ENCODE measurements at regions not wholly inside any gene's neighbourhood (a gene's known extent, or its start where the extent isn't known, plus 50 kb on each side); places are given as distances from the start of the nearest gene placed in this dataset.
"Not testable (repeated sequence)": the region's sequence is repeated elsewhere in the genome, so short reads cannot be mapped to it uniquely, and the experiment has no call there.

DNA sequence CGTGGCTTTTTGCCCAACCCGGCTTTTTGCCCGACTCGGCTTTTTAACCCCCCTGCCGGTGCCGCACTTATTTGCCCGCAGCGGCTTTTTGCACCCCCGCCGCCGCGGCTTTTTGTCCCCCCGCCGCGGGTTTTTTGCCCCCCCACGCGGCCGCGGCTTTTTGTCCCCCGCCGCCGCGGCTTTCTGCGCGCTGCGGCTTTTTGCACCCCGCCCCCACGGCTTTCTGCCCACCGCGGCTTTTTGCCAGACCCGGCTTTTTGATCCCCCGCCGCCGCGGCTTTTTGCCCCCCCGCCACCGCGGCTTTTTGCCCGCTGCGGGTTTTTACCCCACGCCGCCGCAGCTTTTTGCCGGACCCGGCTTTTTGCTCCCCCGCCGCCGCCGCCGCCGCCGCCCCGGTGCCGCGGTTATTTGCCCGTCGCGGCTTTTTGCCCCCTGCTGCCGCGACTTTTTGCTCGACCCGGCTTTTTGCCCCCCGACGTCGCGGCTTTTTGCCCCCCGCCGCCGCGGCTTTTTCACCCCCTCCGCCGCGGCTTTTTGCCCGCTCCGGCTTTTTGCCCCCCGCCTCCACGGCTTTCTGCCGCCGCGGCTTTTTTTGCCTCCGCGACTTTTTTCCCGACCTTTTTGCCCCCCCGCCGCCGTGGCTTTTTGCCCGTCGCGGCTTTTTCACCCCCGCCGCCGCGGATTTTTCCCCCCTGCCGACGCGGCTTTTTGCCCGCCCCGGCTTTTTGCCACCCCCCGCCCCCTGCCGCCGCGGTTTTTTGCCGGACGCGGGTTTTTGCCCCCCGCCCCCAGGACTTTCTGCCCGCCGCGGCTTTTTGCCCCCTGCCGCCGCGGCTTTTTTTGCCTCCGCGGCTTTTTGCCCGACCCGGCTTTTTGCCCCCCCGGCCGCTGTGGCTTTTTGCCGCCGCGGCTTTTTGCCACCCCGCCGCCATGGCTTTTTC lies 2786.5 kb downstream of the RPIA start:
- in situ Hi-C loops (cut with MboI; ENCODE audit: low pct_unique_long_range_greater_than_20kb, low sequenced_read_pairs, unreplicated experiment), result no loop called here
- TF ChIP-seq, protein P1, sequence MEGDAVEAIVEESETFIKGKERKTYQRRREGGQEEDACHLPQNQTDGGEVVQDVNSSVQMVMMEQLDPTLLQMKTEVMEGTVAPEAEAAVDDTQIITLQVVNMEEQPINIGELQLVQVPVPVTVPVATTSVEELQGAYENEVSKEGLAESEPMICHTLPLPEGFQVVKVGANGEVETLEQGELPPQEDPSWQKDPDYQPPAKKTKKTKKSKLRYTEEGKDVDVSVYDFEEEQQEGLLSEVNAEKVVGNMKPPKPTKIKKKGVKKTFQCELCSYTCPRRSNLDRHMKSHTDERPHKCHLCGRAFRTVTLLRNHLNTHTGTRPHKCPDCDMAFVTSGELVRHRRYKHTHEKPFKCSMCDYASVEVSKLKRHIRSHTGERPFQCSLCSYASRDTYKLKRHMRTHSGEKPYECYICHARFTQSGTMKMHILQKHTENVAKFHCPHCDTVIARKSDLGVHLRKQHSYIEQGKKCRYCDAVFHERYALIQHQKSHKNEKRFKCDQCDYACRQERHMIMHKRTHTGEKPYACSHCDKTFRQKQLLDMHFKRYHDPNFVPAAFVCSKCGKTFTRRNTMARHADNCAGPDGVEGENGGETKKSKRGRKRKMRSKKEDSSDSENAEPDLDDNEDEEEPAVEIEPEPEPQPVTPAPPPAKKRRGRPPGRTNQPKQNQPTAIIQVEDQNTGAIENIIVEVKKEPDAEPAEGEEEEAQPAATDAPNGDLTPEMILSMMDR (IDR thresholded peaks at IDR 0.05; ENCODE audit: extremely low read depth, insufficient read depth, missing control alignments), result no peak
- DNase-seq (ENCODE audit: low spot score), result no peak

DNA sequence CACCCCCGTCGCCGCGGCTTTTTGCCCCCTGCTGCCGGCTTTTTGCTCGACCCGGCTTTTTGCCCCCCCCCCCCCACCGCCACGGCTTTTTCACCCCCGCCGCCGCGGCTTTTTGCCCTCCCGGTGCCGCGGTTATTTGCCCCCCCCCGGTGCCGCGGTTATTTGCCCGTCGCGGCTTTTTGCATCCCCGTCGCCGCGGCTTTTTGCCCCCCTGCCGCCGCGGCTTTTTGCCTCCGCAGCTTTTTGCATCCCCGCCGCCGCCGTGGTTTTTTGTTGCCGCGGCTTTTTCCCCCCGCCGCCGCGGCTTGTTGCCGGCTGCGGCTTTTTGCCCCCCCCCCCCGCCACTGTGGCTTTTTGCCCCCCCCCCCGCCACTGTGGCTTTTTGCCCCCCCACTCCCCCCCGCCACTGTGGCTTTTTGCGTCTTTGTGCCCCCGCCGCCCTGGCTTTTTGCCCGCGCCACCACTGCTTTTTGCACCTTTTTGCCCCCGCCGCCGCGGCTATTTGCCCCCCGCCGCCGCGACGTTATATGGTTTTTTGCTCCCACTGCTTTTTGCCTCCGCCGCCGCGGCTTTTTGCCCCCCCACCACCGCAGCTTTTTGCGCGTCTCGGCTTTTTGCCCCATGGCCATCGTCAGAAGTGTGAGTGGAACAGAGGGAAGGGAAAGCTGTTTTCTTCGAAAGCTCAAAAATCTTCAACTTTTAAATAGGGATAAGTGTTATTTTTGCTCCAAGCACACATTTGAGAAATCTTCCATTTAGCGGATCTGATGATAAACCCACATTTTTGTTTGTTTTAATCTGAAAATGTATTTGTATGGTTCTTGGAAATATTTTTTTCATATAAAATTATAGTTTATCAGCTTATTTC lies 2787.6 kb downstream of the RPIA start:
- DNase-seq (ENCODE audit: low spot score); in situ Hi-C loops (cut with MboI; ENCODE audit: low pct_unique_long_range_greater_than_20kb, low sequenced_read_pairs, unreplicated experiment): not testable (repeated sequence)

DNA sequence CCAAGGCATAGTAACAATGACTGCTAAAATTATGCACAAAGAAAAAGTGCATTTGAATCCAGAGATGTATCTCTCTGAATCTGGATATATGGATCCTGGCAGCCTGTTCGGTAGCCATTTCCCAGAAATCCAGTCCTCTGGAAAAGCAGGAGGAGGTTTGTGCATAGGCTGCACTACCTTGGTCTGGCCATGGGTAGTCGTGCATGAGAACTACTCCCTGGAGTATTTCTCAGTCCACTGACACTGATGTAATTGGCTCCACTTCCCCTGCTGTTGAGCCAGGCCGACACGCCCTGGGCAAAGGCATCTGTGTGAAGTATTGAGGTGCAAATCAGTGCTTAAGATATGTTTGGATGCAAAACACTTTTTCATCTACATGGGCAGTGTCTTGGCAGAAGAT lies 2793.8 kb downstream of the RPIA start:
- DNase-seq (ENCODE audit: low spot score); in situ Hi-C loops (cut with MboI; ENCODE audit: low pct_unique_long_range_greater_than_20kb, low sequenced_read_pairs, unreplicated experiment): not testable (repeated sequence)

DNA sequence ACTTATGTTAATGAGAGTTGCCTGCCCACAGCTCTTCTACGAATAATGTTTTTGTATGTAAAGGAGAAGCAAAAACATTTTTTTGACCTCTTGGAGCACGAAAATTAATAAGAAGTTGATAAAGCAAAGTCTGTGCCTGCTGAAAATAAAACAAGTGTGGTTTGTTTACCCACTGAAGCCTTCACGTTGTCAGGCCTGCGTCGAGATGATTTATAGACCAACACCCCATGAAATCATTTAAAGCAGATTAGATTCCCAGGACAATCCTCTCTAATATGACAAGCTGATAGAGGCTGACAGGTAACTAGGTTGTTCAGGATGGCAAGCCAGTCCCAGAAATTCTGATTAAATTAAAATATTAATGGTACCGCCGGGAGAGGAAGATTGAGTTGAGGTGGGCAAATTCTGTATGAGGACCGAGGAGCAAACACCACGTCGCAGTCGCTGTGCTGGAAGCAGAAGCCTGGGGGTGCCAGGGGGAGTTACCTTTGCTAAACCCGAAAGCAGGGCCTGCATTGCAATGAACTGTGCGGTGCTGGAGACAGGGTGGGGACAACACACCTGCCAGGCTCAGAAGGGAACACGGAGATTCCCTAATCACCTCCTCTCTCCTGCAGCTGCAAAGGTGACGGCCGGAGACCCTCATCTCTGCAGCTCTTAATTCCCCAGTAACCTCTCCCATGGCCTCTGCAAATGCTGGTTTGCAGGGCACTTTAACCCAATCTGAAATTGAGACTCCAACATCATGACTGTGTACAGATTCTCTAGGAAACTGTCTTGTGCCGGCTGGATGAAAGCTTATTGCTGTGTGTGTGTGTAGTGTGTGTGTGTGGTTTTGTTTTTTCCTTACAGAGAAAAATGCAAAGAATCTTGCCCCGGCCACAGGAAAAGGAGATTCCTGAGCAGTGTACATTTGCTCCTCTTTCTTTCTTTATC lies 2805.9 kb downstream of the RPIA start:
- DNase-seq (ENCODE audit: low spot score); in situ Hi-C loops (cut with MboI; ENCODE audit: low pct_unique_long_range_greater_than_20kb, low sequenced_read_pairs, unreplicated experiment): not testable (repeated sequence)

DNA sequence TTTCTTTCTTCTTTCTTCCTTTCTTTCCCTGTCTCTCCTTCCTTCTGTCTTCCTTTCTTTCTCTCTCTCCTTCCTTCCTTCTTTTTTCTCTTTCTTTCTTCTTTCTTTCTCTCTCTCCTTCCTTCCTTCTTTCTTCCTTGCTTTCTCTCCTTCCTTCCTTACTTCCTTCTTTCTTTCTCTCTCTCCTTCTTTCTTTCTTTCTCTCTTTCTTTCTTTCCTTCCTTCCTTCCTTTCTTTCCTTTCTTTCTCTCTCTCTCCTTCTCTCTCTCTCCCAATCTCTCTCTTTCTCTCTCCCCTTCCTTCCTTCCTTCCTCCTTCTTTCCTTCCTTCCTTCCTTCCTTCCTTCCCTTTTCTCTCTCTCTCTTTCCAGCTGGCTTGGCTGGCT lies 2806.6 kb downstream of the RPIA start:
- in situ Hi-C loops (cut with MboI; ENCODE audit: low pct_unique_long_range_greater_than_20kb, low sequenced_read_pairs, unreplicated experiment); DNase-seq (ENCODE audit: low spot score): not testable (repeated sequence)

DNA sequence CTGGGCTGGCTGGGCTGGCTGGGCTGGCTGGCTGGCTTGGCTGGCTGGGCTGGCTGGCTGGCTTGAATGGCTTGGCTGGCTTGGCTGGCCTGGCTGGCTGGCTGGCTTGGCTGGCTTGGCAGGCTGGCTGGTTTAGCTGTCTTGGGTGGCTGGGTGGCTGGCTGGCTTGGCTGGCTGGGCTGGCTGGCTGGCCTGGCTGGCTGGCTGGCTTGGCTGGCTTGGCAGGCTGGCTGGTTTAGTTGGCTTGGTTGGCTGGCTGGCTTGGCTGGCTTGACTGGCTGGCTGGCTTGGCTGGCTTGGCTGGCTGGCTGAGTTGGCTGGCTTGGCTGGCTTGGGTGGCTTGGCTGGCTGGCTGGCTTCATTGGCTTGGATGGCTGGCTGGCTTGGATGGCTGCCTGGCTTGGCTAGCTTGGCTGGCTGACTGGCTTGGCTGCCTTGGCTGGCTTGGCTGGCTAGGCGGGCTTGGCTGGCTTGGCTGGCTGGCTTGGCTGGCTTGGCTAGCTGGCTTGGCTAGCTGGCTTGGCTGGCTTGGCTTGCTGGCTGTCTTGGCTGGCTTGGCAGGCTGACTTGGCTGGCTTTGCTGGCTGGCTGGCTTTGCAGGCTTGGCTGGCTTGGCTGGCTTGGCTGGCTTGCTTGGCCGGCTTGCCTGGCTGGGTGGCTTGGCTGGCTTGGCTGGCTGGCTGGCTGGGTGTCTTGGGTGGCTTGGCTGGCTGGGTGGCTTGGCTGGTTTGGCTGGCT lies 2807.2 kb downstream of the RPIA start:
- in situ Hi-C loops (cut with MboI; ENCODE audit: low pct_unique_long_range_greater_than_20kb, low sequenced_read_pairs, unreplicated experiment); DNase-seq (ENCODE audit: low spot score): not testable (repeated sequence)

DNA sequence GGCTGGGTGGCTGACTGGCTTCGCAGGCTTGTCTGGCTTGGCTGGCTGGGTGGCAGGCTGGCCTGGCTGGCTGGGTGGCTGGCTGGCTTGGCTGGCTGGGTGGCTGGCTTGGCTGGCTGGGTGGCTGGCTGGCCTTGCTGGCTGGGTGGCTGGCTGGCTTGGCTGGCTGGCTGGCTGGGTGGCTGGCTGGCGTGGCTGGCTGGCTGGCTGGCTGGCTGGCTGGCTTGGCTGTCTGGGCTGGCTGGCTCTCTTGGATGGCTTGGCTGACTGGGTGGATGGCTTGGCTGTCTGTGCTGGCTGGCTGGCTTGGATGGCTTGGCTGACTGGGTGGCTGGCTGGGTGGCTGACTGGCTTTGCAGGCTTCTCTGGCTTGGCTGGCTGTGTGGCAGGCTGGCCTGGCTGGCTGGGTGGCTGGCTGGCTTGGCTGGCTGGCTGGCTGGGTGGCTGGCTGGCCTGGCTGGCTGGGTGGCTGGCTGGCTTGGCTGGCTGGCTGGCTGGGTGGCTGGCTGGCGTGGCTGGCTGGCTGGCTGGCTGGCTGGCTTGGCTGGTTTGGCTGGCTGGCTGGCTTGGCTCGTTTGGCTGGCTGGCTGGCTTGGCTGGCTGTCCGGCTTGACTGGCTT lies 2808.1 kb downstream of the RPIA start:
- DNase-seq (ENCODE audit: low spot score); in situ Hi-C loops (cut with MboI; ENCODE audit: low pct_unique_long_range_greater_than_20kb, low sequenced_read_pairs, unreplicated experiment): not testable (repeated sequence)

DNA sequence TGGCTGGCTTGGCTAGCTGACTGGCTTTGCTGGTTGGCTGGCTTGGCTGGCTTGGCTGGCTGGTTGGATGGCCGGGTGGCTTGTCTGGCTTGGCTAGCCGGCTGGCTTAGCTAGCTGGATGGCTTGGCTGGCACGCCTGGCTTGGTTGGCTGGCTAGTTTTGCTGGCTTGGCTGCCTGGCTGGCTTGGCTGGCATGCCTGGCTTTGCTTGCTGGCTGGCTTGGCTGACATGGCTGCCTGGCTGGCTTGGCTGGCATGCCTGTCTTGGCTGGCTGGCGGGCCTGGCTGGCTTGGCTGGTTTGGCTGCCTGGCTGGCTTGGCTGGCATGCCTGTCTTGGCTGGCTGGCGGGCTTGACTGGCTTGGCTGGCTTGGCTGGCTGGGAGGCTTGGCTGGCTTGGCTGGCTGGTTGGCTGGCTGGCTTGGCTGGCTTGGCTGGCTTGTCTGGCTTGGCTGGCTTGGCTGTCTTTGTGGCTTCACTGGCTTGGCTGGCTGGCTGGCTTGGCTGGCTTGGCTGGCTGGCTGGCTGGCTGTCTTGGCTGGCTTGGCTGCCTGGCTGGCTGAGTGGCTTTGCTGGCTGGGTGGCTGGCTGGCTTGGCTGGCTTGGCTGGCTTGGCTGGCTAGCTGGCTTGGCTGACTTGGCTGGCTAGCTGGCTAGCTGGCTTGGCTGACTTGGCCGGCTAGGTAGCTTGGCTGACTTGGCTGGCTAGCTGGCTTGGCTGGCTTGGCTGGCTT lies 2808.9 kb downstream of the RPIA start:
- in situ Hi-C loops (cut with MboI; ENCODE audit: low pct_unique_long_range_greater_than_20kb, low sequenced_read_pairs, unreplicated experiment); DNase-seq (ENCODE audit: low spot score): not testable (repeated sequence)

DNA sequence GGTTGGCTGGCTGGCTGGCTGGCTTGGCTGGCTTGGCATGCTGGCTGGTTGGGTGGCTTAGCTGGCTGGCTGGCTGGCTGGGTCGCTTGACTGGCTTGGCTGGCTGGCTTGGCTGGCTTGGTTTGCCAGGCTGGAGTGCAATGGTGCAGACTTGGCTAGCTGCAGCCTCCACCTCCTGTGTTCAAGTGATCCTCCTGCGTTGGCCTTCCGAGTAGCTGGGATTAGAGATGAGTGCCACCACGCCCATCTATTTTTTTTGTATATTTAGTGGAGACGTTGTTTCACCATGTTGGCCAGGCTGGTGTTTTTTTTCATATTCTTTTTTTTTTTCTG lies 2809.5 kb downstream of the RPIA start:
- in situ Hi-C loops (cut with MboI; ENCODE audit: low pct_unique_long_range_greater_than_20kb, low sequenced_read_pairs, unreplicated experiment); DNase-seq (ENCODE audit: low spot score): not testable (repeated sequence)

DNA sequence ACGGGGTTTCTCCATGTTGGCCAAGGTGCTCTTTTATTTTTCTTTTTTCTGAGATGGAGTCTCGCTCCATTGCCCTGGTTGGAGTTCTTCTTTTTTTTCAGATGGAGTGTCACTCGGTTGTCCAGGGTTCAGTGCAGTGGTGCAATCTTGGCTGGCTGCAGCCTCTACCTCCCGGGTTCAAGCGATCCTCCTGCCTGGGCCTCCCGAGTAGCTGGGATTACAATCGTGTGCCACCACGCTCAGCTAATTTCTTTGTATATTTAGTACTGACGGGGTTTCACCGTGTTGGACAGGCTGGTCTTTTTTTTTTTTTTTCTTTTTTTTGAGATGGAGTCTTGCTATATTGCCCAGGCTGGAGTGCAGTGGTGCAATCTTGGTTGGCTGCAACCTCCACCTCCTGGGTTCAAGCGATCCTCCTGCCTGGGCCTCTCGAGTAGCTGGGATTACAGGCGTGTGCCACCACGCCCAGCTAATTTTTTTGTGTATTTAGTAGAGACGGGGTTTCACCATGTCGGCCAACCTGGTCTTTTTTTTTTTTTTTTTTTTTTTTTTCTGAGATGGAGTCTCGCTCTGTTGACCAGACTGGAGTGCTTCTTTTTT lies 2810.1 kb downstream of the RPIA start:
- in situ Hi-C loops (cut with MboI; ENCODE audit: low pct_unique_long_range_greater_than_20kb, low sequenced_read_pairs, unreplicated experiment); DNase-seq (ENCODE audit: low spot score): not testable (repeated sequence)

DNA sequence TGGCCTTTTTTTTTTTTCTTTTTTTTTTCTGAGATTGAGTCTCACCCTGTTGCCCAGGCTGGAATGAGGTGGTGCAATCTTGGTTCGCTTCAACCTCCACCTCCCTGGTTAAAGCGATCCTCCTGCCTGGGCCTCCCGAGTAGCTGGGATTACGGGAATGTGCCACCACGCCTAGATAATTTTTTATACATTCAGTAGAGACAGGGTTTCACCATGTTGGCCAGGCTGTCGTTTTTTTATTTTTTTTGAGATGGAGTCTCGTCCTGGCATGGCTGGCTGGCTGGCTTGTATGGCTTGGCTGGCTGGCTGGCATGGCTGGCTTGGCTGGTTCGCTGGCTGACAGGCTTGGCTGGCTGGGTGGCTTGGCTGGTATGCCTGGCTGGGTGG lies 2812.1 kb downstream of the RPIA start:
- in situ Hi-C loops (cut with MboI; ENCODE audit: low pct_unique_long_range_greater_than_20kb, low sequenced_read_pairs, unreplicated experiment); DNase-seq (ENCODE audit: low spot score): not testable (repeated sequence)

DNA sequence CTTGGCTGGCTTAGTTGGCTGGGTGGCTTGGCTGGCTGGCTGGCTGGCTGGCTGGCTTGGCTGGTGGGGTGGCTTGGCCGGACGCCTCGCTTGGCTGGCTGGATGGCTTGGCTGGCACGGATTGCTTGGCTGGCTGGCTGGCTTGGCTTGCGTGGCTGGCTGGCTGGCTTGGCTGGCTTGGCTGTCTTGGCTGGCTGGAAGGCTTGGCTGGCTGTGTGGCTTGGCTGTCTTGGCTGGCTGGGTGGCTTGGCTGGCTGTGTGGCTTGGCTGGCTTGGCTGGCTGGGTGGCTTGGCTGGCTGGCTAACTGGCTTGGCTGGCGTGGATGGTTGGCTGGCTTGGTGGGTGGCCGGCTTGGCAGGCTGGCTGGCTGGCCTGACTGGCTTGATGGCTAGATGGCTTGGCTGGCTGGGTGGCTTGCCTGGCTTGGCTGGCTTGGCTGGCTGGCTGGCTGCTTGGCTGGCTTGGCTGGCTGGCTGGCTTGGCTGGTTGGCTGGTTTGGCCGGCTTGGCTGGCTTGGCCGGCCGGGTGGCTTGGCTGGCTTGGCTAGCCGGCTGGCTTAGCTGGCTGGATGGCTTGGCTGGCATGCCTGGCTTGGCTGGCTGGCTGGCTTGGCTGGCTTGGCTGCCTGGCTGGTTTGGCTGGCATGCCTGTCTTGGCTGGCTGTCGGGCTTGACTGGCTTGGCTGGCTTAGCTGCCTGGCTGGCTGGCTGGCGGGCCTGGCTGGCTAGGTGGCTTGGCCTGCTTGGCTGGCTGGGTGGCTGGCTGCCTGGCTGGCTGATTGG lies 2812.7 kb downstream of the RPIA start:
- DNase-seq (ENCODE audit: low spot score); in situ Hi-C loops (cut with MboI; ENCODE audit: low pct_unique_long_range_greater_than_20kb, low sequenced_read_pairs, unreplicated experiment): not testable (repeated sequence)

DNA sequence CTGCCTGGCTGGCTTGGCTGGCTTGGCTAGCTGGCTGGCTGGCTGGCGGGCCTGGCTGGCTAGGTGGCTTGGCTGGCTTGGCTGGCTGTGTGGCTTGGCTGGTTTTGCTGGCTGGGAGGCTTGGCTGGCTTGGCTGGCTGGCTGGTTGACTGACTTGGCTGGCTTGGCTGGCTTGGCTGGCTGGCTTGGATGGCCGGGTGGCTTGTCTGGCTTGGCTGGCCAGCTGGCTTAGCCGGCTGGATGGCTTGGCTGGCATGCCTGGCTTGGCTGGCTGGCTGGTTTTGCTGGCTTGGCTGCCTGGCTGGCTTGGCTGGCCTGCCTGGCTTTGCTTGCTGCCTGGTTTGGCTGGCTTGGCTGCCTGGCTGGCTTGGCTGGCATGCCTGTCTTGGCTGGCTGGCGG lies 2817.3 kb downstream of the RPIA start:
- in situ Hi-C loops (cut with MboI; ENCODE audit: low pct_unique_long_range_greater_than_20kb, low sequenced_read_pairs, unreplicated experiment), result not testable (repeated sequence)

More for the DNA sequence above, 2817.3 kb downstream of the RPIA start:
- DNase-seq (ENCODE audit: low spot score), result not testable (repeated sequence)

All from GM13977 (cell line).